ENCODE measurements at regions not wholly inside any gene's neighbourhood (a gene's known extent, or its start where the extent isn't known, plus 50 kb on each side); places are given as distances from the start of the nearest gene placed in this dataset.

DNA sequence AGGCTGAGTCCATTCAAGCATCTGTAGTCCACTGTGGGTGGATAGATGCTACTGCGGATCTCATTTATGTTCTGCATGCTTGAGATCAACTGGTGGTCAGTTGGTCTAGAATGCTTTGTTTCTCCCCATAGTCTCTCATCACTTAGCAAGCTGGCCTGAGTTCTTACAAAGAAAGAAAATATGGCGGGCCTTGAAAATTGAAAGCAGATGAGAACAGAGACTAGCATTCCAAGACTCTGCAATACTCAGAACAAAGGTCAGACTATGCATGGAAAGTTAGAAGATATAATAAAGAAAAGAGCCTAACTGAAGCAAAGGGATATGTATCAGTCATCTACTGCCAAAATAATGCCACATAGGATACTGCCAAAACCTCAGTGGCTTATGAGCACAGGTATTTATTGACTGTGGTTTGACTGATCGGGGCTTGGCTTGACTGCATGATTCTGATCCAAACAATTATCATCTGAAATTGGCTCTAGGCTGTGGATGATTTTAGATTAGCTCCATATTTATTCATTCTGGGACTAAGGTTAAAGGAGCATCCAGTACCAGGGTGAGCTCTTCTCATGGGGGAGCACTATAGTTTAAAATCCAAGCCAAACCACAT is 258.9 kb downstream of the TAF11L14 start:
- no peak for DNase-seq (ENCODE audit: low spot score)

DNA sequence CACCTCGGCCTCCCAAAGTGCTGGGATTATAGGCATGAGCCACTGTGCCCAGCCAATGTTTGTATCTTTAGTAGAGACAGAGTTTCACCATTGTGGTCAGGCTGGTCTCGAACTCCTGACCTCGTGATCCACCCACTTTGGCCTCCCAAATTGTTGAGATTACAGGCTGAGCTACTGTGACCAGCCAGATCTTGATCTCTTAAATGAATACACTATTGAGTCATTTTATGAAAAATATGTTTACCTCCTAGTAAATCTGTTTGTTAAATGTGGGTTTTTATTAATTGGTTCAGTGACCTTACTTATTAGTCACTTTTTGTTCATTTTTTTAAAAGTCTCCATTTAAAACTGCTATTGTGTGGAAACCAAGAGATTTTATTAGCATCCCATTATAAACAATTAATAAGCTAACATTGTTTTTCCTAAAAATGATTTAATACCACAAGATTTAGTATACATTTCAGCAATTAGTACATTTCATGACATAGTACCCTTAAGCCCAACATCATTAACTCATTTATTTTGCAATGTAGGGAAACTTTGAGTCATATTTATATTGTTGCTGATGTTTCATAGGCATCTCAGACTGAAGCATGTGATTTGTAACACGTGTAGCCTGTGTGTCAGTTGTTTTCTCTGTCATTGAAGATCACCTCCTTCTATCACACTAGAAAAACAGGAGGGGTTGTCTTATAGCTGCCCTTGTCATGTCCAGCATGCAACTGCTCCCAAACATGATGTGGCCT is 261.2 kb downstream of the TAF11L14 start:
- no peak for DNase-seq (ENCODE audit: low spot score)

DNA sequence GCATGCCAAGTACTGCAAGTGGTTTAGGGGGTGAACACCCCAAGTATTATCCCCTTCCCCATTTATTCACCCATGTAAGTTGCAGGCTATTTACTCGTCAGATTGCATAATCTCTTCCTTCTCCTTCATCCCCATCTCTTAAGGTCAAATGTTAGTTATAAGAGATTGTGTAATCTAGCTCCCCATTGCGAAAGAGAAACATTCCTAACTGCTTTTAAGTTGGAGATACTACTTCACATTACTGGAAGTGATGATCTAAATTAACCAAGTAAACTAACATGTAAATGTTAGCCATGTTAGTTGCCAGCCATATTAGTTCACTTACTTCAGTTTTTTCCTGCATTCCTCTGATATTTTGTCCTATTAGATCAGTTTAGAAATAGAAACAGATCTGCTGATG is 262.3 kb downstream of the TAF11L14 start:
- no peak for DNase-seq (ENCODE audit: low spot score)

DNA sequence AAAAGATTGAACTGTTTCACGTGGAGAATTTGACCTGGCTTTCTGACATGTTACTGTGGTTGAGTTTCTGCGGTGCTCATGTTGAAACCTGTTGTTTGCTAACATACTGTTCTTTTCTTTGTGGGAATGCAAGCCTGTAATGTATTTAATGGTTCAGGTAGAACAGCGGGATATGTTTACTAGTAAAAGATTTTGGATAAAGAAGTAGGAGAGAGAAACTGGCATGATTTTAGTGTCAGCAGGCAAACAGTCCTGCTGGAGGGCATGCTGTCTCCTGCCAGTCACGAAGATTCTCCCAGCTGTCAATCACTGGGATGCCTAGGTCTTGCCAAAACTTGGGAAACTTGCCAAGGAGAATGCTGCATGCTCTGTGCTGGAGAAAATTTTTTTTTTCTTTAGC is 263.5 kb downstream of the TAF11L14 start:
- DNase-seq (ENCODE audit: low spot score): no peak

DNA sequence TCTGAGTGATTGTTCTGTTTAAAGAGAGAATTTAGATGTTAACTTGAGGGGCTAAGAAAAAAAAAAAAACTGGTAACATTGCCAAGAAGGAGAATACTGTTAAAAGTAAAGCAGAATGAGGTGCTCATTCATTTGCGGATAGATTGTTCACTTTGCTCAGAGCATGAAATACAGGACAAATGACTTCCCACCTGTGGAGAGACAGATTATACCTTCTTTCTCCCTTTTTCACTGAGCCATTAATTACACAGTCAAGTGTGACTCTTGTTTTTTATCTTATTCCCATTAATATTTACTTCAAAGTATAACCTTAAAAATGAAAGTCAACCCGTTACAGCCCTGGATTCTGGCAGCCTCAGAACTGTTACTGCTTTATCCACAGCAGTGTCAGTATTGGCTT is 264.5 kb downstream of the TAF11L14 start:
- no peak for DNase-seq (ENCODE audit: low spot score)

DNA sequence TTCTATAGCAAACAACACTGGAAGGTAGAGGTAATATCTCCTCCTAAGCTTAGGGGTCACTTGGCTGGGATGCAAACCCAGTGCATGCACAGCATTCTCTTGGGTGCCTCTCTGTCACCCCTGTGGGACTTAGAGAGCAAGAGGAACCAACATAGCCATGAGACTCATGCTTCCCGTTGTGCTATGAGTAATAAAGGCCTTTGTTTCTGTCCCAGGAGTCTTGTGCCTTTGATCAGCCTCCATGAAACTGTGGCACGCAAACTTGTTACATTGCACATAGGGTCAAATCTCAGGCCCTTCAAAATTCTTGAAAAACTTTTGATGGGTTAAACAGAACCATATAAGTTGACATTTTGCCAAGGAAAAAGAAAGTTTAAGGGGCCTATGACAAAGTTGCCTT is 272.8 kb downstream of the TAF11L14 start:
- no peak for DNase-seq (ENCODE audit: low spot score)

DNA sequence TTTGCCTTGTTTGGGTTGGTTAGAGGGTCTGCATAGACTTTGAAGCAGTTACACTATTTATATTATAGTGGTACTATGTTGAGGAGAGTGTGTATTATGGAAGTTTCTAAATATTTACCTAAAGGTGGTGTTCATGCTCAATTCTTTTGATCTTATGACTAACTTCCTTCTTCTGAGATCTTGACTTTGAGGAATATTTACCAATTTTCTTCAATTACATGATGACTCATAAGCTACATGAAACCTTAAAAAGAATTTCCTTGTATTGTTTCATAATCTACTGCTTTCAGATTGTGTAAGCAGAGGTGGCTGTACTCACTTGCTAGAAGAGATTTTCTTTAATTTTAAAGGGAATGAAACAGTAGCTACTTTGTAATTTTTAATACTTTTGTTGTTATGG is 276.1 kb downstream of the TAF11L14 start:
- DNase-seq (ENCODE audit: low spot score): no peak

DNA sequence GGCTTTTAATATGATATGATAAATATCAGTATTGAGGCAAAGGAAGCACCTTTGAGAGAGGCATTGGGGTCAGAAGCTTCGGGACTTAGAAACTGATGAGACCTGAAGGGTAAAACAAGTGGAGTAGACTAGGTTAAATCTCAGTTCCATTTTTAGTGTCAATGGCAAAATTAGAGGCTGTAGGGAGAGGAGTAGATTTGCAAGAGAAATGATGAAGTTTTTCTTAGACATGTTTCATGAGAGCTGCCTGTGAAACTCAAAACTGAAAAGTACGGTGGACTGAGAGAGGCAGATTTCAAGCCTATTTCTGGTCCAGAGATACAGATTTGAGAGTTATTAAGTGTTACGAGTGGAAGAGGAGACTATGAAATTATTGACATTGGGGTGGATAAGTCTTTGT is 278.5 kb downstream of the TAF11L14 start:
- no peak for DNase-seq (ENCODE audit: low spot score)

DNA sequence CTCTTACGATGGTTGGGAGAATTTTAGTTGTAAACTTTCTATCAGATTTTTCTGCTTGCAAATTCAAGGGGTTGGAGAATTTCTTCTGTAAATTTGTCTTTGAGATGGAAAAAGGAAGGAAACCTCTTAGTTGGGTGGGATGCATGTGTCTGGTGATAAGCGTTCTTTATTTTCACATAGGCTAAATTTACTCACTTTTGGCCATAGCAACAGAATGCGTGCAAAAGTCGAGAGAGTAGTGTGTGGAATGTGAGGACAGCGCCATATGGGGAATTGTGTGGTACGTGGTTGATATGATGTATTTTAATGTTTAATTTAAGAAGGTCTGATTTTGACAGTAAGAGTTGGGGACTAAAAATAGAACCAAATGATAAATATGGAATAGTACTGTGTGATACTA is 282.2 kb downstream of the TAF11L14 start:
- DNase-seq (ENCODE audit: low spot score): no peak

DNA sequence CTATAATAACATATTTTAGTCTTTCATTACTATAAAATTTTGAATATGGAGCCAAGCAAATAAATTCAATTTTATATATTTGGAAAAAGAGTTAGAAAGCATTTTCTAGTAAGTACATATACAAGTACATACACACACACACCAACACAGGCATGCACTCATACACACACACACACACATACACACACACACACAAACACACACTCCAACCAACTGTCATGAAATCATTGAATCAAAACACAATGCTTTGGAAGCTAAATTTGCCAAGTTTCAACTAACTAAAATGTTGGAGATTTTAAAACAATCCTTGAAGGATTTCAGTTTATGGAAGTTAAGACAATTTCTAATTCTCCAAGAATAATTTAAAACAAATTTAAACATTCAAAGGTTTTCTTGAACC is 283.2 kb downstream of the TAF11L14 start:
- no peak for DNase-seq (ENCODE audit: low spot score)

DNA sequence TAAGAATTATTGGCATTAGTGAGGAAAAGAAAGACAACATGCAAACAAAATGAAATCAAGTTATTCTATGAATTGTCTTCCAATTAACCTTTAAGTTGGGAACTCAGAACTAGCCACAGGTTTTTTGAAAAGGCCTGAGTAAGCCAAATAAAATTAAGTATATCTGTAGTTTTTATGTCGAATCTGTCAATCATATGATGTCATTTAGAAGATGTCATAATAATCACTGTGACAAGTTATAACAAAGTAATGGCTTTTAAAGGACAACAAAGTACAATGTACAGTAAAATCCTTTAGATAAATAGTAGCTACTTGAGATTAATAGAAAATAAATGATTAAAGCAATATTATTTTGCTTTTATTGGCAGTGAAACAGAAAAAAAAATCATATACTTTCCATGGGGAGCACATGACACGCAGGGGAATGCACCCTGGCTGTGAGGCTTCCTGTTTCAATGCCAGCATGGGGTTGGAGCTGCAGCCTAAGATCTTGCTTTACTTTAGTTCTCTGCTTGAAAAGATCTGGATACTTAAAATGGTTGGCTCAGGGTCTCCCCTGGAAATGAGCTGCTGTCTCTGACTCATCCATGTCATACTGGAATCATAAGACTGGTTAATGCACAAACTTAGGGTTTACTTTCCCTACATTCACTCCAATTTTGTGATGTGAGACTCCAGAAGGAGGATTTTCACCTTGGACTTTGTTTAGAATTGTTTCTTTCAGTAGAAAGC is 284.3 kb downstream of the TAF11L14 start:
- DNase-seq (ENCODE audit: low spot score): no peak

DNA sequence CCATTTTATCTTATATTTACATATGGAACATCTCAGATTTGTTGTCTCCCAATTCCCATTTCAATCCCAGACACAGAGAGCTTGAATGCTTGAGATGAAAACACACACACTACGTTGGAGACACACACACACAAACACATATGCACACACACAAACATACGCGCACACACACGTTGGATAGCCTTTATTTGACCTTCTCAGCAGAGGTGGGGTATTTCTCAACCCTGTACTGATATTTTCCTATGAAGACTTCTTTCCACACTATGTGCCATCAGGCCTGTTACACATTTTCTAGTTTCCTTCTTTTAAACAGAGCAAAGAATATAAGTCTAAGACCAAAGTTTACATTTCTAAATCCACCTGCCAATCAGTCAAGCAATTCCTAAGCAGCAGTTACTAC is 291.0 kb downstream of the TAF11L14 start:
- no peak for DNase-seq (ENCODE audit: low spot score)

DNA sequence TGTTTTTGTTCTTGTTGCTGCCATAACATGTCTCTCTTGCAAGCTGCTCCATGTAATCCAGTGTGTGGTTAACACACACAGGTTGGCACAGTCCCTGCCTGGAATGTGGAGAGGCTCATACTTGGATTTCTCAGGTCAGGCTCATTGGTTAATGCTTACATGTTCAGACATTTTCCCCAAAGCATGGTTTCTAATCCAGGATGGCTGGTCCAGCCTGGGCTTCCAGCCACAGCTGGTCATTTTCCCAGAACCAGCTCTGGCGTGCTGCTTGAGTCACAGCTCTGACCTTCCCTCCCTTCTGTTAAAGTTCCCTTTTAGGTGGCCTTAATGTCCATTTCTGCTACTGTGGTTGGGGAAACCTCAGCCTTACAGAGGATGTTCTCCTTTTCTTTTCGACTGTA is 294.3 kb downstream of the TAF11L14 start:
- no peak for DNase-seq (ENCODE audit: low spot score)

DNA sequence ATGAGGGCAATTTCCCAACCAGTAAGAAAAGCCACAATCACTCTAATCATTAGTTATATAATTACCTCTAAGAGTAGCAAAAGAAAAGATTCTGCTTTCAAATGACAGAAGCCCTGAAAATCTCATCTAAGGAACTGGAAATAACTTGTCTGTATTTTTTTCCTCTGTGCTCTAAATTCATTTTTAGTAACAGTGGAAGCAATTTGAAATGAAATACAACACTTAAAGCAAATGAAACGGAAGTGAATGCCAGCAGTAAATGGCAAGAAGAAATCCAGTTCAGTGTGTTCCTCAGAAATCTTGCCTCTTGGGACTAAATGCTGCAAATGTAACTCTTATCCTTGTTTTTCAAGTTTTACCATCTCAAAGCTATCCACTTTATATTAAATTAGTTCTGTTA is 294.9 kb downstream of the TAF11L14 start:
- DNase-seq (ENCODE audit: low spot score): no peak

DNA sequence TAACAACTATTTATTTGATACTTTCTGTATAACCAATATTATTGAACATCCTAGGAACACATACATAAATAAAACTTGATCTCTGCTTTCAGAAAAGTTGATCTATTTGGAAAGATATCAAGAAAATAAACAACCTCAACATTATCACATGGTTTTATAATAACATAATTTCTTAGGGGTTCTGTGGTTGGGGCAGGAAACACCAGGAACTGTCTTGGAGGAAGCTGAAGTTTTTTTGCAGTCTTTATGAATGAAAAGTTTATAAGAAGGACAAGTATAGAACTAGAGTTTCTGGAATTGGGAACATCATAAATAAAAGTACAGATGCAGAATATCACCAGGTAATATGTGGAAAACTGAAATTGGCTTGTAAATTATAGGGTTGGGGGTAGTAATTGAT is 296.1 kb downstream of the TAF11L14 start:
- no peak for DNase-seq (ENCODE audit: low spot score)

DNA sequence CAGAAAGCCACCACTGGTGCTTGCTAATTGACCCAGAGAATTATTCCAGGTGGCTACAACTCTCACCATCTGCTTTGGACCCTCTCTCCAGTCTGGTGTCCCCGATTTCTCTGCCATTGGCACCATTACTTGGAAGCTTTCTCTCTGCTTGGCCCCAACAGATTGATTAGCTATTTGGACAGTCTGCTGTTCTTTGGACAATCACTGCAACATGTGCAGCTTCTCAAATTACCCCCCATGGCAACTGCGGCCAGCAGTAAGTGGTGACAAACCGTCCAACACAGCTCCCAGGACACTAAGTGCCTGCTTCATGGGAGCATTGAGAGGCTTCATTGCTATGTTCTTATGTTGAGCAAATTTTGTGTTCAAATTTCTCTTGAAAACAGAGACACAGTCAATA is 309.8 kb downstream of the TAF11L14 start:
- DNase-seq (ENCODE audit: low spot score): no peak

DNA sequence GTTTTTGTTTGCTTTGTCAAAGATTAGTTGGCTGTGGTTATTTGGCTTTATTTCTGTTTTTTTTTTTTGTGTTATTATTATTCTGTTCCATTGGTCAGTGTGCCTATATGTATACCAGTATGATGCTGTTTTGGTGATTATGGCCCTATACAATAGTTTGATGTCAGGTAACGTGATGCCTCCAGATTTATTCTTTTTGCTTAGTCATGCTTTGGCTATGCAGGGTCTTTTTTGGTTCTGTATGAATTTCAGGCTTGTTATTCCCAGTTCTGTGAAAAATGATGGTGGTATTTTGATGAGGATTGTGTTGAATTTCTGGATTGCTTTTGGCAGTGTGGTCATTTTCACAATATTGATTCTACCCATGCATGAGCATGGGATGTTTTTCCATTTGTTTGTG is 312.8 kb downstream of the TAF11L14 start:
- no peak for DNase-seq (ENCODE audit: low spot score)

DNA sequence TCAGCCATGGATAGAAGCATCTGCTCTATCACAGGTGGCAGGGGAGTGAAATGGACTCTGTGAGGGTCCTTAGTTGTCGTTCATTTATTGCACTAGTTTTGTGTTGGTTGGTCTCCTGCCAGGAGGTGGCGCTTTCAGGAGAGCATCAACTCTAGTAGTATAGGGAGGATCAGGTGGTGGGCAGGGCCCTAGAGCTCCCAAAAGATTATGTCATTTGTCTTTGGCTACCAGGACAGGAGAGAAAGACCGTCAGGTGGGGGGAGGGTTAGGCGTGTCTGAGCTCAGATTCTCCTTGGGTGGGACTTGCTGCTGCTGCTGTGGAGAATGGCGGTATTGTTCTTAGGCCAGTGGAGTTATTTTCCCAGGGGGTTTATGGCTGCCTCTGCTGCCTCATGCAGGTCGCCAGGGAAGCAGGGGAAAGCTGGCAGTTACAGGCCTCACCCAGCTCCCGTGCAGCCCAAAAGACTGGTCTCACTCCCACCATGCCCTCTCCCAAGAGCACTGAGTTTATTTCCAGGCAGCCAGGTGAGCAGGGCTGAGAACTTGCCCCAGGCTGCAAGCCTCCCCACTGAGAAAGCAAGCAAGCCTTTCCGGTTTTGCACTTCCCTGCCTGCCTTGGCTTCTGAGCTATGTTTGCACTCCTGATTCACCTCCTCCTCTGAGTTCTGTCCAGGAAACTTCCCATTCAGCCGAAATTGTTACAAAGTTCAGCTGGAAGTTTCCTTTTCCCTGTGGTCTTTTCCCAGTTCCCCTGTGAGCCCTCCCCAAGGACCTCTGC is 317.3 kb downstream of the TAF11L14 start:
- no peak for DNase-seq (ENCODE audit: low spot score)

DNA sequence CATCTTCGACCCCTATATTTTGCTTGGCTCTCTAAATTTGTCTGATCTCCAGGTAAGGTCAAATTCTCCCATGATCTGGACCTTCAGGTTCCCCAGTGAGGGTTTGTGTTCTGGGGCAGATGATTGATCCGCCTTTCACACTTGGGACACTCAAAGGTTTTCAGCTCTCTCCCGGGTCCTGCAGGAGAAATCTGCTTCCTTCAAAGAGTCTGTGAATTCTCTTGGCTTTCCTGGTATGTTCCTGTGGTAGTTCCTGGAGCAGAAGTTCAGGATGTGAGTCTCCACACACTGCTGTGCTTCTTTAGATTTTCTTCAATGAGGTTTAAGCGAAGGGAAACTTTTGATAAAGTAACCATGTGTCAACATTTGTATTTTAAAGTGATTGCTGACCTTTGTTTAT is 318.0 kb downstream of the TAF11L14 start:
- DNase-seq (ENCODE audit: low spot score): no peak

DNA sequence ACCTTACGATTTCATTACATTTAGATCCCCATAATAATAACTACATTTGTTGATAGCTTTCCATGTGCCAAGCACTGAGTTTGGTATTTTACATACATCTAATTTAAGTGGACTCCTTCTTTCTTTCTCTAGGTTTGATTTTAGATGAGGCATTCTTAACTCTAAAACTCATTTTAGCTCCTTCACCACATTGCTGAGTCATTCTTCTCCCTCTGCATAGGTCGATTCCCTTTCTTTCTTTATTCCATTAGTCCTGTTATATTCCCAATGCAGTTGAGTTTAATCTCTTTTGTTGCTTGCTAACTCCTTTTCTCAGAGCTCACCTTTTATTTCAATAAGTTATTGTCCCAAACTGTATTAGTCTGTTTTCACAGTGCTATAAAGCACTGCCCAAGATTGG is 329.8 kb downstream of the TAF11L14 start:
- no peak for DNase-seq (ENCODE audit: low spot score)

DNA sequence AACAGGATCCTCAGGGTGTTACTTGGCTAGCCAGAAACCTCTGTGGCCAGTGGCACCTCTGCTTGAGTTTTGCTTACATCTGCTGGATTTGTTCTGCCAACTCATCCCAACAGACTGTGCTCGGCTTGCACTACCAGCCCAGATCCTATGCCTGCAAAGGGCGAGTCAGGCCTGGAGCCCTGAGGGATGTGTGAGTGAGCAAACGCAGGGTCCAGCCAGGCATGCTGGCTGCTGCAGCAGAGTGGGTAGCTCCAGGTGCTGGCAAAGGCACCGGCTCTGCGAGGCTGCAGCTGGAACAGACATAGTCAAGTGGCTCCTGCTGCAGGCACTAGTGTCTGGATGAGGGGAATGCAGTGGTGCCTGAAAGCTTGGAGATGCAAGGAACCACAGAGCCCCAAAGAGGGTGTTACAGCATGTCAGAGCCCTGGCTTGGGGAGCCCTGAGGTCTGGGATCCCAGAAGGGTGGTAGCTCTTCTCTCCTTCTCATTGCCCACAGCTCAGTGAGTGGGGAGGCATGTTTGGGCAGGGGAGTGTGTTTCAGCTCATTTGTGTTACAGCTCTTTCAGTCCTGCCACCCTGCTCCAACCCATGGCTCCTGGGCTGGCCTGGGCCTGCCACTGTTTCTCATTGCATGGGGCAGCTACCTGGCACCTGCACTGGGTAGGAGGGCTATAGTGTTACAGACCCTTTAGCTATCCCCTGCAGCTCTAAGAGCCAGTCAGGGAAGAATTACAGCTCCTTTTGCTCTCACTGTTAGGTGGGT is 332.6 kb downstream of the TAF11L14 start:
- no peak for DNase-seq (ENCODE audit: low spot score)

DNA sequence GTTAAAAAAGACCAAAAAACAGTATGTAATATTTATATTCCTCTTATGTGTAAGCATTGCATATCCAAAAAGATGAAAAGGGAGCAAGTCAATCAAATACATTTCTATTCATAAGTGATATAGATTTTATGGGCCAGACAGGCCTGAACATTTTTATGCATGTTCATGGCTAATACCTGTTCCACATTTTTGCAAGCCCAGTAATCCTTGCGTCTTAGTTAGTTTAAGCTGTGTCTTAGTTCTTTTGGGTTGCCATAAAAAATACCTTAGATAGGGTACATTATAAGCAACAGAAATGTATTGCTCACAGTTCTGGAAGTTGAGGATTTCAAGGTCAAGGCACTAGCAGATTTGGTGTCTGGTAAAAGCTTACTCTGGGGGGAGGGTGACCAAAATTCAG is 342.1 kb downstream of the TAF11L14 start:
- DNase-seq (ENCODE audit: low spot score): no peak

Measured in HuH-7 (cell line).